ENCODE measurements at regions not wholly inside any gene's neighbourhood (a gene's known extent, or its start where the extent isn't known, plus 50 kb on each side); places are given as distances from the start of the nearest gene placed in this dataset.

DNA sequence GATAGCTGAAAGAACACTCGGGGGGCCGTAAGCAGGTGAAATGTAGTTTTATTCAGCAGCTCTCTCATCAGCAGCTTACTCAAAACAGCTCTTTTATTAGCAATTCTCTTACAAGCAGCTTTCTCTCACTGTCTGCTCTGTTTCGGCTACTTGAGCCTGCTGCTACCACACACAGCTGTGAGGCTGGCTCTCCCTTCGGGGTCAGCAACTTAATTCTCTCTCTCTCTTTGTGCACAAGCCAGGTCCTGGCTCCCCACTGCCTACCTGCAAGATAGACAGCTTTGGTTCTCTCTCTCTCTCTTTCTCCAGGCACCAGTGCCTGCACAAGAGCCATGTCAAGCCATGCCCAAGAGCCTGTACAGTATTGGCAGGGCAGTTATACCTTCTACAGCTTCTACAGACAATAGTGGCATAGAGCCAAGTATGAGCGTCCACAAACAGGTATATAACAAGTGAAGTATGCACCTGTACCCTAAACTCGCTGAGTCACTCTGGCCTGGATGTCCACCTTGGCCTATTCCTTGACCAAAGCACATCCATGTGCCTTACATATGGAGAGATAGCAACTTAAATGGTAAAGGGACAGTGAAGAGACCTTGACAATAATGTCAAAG is 110.8 kb downstream of the MTNR1B start:
- TF ChIP-seq, protein P1, sequence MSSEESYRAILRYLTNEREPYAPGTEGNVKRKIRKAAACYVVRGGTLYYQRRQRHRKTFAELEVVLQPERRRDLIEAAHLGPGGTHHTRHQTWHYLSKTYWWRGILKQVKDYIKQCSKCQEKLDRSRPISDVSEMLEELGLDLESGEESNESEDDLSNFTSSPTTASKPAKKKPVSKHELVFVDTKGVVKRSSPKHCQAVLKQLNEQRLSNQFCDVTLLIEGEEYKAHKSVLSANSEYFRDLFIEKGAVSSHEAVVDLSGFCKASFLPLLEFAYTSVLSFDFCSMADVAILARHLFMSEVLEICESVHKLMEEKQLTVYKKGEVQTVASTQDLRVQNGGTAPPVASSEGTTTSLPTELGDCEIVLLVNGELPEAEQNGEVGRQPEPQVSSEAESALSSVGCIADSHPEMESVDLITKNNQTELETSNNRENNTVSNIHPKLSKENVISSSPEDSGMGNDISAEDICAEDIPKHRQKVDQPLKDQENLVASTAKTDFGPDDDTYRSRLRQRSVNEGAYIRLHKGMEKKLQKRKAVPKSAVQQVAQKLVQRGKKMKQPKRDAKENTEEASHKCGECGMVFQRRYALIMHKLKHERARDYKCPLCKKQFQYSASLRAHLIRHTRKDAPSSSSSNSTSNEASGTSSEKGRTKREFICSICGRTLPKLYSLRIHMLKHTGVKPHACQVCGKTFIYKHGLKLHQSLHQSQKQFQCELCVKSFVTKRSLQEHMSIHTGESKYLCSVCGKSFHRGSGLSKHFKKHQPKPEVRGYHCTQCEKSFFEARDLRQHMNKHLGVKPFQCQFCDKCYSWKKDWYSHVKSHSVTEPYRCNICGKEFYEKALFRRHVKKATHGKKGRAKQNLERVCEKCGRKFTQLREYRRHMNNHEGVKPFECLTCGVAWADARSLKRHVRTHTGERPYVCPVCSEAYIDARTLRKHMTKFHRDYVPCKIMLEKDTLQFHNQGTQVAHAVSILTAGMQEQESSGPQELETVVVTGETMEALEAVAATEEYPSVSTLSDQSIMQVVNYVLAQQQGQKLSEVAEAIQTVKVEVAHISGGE (CRISPR knock-in tag; IDR thresholded peaks at IDR 0.05) = no peak
- TF ChIP-seq SIN3A (IDR thresholded peaks at IDR 0.05; ENCODE audit: low read depth, low read length) = no peak
- TF ChIP-seq, protein P2, sequence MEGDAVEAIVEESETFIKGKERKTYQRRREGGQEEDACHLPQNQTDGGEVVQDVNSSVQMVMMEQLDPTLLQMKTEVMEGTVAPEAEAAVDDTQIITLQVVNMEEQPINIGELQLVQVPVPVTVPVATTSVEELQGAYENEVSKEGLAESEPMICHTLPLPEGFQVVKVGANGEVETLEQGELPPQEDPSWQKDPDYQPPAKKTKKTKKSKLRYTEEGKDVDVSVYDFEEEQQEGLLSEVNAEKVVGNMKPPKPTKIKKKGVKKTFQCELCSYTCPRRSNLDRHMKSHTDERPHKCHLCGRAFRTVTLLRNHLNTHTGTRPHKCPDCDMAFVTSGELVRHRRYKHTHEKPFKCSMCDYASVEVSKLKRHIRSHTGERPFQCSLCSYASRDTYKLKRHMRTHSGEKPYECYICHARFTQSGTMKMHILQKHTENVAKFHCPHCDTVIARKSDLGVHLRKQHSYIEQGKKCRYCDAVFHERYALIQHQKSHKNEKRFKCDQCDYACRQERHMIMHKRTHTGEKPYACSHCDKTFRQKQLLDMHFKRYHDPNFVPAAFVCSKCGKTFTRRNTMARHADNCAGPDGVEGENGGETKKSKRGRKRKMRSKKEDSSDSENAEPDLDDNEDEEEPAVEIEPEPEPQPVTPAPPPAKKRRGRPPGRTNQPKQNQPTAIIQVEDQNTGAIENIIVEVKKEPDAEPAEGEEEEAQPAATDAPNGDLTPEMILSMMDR (IDR thresholded peaks at IDR 0.05 in 2 of 3, conservative IDR thresholded peaks at IDR 0.05 in 1 of 3; ENCODE audit: control insufficient read depth in 2 of 3, extremely low read depth in 1 of 3, insufficient read depth in 1 of 3, low read depth in 3 of 3, low read length in 3 of 3) = no peak
- TF ChIP-seq WRNIP1 (IDR thresholded peaks at IDR 0.05; ENCODE audit: borderline replicate concordance, low read depth, low read length) = no peak
- no peak for TF ChIP-seq YY1 (IDR thresholded peaks at IDR 0.05; ENCODE audit: low read depth, low read length)
- no peak for TF ChIP-seq POLR2A (IDR thresholded peaks at IDR 0.05; ENCODE audit: low read depth, low read length)
- TF ChIP-seq TAF1 (IDR thresholded peaks at IDR 0.05; ENCODE audit: borderline replicate concordance, low read depth, low read length) = no peak
- TF ChIP-seq, protein P3, sequence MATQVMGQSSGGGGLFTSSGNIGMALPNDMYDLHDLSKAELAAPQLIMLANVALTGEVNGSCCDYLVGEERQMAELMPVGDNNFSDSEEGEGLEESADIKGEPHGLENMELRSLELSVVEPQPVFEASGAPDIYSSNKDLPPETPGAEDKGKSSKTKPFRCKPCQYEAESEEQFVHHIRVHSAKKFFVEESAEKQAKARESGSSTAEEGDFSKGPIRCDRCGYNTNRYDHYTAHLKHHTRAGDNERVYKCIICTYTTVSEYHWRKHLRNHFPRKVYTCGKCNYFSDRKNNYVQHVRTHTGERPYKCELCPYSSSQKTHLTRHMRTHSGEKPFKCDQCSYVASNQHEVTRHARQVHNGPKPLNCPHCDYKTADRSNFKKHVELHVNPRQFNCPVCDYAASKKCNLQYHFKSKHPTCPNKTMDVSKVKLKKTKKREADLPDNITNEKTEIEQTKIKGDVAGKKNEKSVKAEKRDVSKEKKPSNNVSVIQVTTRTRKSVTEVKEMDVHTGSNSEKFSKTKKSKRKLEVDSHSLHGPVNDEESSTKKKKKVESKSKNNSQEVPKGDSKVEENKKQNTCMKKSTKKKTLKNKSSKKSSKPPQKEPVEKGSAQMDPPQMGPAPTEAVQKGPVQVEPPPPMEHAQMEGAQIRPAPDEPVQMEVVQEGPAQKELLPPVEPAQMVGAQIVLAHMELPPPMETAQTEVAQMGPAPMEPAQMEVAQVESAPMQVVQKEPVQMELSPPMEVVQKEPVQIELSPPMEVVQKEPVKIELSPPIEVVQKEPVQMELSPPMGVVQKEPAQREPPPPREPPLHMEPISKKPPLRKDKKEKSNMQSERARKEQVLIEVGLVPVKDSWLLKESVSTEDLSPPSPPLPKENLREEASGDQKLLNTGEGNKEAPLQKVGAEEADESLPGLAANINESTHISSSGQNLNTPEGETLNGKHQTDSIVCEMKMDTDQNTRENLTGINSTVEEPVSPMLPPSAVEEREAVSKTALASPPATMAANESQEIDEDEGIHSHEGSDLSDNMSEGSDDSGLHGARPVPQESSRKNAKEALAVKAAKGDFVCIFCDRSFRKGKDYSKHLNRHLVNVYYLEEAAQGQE (IDR thresholded peaks at IDR 0.05; ENCODE audit: low read depth, low read length) = no peak
- no peak for TF ChIP-seq MTA3 (IDR thresholded peaks at IDR 0.05; ENCODE audit: borderline replicate concordance, low read length)
- TF ChIP-seq, protein P4, sequence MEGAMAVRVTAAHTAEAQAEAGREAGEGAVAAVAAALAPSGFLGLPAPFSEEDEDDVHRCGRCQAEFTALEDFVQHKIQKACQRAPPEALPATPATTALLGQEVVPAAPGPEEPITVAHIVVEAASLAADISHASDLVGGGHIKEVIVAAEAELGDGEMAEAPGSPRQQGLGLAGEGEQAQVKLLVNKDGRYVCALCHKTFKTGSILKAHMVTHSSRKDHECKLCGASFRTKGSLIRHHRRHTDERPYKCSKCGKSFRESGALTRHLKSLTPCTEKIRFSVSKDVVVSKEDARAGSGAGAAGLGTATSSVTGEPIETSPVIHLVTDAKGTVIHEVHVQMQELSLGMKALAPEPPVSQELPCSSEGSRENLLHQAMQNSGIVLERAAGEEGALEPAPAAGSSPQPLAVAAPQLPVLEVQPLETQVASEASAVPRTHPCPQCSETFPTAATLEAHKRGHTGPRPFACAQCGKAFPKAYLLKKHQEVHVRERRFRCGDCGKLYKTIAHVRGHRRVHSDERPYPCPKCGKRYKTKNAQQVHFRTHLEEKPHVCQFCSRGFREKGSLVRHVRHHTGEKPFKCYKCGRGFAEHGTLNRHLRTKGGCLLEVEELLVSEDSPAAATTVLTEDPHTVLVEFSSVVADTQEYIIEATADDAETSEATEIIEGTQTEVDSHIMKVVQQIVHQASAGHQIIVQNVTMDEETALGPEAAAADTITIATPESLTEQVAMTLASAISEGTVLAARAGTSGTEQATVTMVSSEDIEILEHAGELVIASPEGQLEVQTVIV (IDR thresholded peaks at IDR 0.05; ENCODE audit: borderline replicate concordance, partially characterized antibody) = no peak
- TF ChIP-seq CHD2 (IDR thresholded peaks at IDR 0.05; ENCODE audit: borderline replicate concordance, low read depth, low read length) = no peak
- no peak for TF ChIP-seq POLR2AphosphoS5 (IDR thresholded peaks at IDR 0.05; ENCODE audit: low read length)
- no peak for TF ChIP-seq LARP7 (IDR thresholded peaks at IDR 0.05)

All from GM12878 (cell line).